ENCODE measurements at regions not wholly inside any gene's neighbourhood (a gene's known extent, or its start where the extent isn't known, plus 50 kb on each side); places are given as distances from the start of the nearest gene placed in this dataset.
"Not testable (repeated sequence)": the region's sequence is repeated elsewhere in the genome, so short reads cannot be mapped to it uniquely, and the experiment has no call there.

DNA sequence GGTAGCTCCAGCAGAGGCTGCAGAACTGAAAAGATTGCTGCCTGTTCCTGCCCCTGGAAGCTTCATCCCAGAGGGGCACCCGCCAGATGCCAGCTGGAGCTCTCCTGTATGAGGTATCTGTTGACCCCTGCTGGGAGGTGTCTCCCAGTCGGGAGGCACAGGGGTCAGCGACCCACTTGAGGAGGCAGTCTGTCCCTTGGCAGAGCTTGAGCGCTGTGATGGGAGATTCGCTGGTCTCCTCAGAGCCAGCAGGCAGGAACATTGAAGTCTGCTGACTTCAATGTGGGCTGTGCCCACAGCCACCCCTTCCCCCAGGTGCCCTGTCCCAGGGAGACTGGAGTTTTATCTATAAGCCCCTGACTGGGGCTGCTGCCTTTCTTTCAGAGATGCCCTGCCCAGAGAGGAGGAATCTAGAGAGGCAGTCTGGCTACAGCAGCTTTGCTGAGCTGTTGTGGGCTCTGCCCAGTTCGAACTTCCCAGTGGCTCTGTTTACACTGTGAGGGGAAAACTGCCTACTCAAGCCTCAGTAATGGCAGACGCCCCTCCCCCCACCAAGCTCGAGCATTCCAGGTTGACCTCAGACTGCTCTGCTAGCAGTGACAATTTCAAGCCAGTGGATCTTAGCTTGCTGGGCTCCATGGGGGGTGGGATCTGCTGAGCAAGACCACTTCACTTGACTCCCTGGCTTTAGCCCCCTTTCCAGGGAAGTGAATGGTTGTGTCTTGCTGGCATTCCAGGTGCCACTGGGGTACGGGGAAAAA lies 622.3 kb upstream of the ACTRT1 start:
- CTCF ChIA-PET, result not testable (repeated sequence)

DNA sequence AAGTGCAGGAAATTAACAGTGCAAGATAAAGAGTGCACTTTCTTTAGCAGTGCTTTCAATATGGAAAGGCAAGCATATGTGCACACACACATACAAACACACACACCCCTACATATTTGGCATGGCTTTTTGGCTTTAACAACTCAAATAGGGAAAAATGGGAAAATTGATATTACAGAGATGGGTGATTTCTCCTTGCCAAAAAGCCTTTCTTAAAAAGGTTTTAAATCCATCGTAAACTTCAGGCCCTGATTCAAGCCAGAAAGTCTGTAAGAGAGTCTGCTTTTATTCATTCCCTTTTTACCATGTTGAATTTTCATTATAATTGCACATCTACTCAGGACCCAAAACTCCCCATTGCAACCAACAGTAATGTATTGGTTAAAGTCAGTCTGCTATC lies 612.0 kb upstream of the ACTRT1 start:
- CTCF ChIA-PET, result no interaction called here
- Mint-ChIP-seq H3K9me3 (no peaks in the 10 kb centered on the region), H3K36me3 (no peaks in the 10 kb centered on the region), H3K4me3 (no peak overlapping the region), H3K4me1 (no peaks in the 10 kb centered on the region), H3K27ac (no peak overlapping the region), H3K27me3 (no peaks in the 10 kb centered on the region)
- DNase-seq, result no peak

More for the DNA sequence above, 622.3 kb upstream of the ACTRT1 start:
- H3K4me1 Mint-ChIP-seq, H3K9me3 Mint-ChIP-seq, H3K27me3 Mint-ChIP-seq, H3K4me3 Mint-ChIP-seq, H3K36me3 Mint-ChIP-seq, H3K27ac Mint-ChIP-seq, DNase-seq: not testable (repeated sequence)

DNA sequence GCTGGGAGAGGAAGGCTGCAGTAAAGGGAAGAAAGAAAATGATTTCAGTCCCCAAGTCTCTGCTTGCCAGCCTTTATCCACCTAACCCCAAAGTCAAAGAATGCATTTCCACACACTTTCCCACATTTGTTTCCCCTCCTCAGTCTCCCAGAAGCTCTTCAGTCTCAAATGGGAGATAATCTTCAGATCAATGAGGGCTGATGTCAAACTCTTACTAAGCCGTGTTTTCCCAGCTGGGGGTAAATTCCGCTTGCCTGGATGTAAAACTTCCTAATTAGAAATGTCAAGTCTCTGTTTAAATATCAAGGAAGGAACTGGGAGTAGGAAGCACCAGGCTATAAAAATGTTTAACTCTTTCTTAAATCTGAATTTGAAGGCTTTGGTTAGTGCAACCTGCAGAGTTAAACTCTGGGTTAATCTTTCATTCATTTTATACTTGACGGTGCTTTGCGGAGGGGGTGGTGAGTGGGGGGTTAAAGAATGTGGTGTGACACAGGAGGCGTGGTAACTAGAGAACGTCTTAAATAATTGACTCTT lies 601.4 kb upstream of the ACTRT1 start:
- H3K27ac Mint-ChIP-seq, result no peak overlapping the region
- no peaks in the 10 kb centered on the region for H3K4me1 Mint-ChIP-seq
- CTCF ChIA-PET, result no interaction called here
- H3K4me3 Mint-ChIP-seq, result no peak overlapping the region
- H3K36me3 Mint-ChIP-seq, result no peaks in the 10 kb centered on the region
- no peaks in the 10 kb centered on the region for H3K27me3 Mint-ChIP-seq
- no peaks in the 10 kb centered on the region for H3K9me3 Mint-ChIP-seq
- DNase-seq, result no peak

DNA sequence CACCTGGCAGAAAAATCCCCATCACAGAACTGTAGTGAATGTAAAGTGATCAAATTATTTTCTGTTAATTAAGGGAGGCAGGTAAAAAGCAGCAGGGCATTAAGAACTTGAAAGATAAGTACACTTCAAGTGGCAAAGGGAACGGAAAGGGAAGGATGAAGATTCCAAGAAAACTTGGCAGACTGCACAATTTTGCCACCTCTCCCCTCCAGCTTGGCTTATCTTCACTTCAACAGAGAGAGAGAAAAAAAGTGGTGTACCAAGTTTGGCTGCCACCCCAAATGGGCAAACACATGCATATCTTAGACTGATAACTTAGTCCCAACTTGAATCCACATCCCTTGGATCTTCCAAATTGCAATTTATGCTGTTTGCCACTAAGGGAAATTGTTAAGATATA lies 598.1 kb upstream of the ACTRT1 start:
- CTCF ChIA-PET, result no interaction called here
- no peaks in the 10 kb centered on the region for H3K4me1 Mint-ChIP-seq
- H3K9me3 Mint-ChIP-seq, result no peaks in the 10 kb centered on the region
- H3K4me3 Mint-ChIP-seq, result no peak overlapping the region
- H3K36me3 Mint-ChIP-seq, result no peaks in the 10 kb centered on the region
- DNase-seq, result no peak
- H3K27ac Mint-ChIP-seq, result no peak overlapping the region
- no peaks in the 10 kb centered on the region for H3K27me3 Mint-ChIP-seq

DNA sequence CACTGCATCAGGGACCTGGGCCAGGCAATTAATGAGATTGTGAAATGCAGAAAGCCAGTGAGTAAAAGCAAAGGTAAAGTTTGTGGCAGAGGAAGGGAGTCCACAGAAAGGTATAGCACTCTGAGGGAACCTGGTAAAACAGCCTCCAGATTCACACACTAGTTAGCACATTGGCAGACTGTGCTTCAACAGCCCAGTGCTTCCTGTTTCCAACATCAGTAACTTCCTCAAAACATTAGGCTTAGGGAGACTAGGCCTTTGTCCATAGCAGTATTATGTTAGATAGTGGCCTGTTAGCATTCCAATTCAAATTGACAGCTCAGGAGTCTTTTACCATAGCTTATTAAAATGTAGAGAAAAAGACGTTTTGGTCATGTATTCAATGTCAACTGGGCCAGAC lies 582.6 kb upstream of the ACTRT1 start:
- no peaks in the 10 kb centered on the region for H3K27me3 Mint-ChIP-seq
- H3K4me3 Mint-ChIP-seq, result no peak overlapping the region
- H3K36me3 Mint-ChIP-seq, result no peaks in the 10 kb centered on the region
- CTCF ChIA-PET, result no interaction called here
- H3K27ac Mint-ChIP-seq, result no peak overlapping the region
- no peaks in the 10 kb centered on the region for H3K9me3 Mint-ChIP-seq
- H3K4me1 Mint-ChIP-seq, result no peaks in the 10 kb centered on the region
- no peak for DNase-seq

DNA sequence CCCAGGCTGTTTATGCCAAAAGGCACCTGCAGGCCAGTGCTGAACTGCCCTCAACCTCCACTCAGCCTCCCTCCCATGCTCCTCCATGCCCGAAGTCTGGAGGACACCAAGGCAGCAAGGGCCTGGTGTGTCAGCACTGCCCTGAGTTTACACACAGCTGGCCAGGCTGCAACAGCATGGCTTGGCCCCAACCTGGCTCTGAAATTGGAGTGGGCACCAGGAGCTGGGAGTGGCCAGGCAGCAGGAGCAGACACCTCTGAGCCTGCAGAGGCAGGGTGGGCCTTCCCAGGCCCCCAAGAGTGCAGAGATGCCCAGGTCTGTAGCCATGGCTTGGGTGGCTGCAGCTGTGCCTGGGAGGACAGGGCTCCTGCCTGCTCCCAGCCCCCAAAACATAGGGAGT lies 571.2 kb upstream of the ACTRT1 start:
- Mint-ChIP-seq H3K9me3 (no peaks in the 10 kb centered on the region), H3K36me3 (no peaks in the 10 kb centered on the region), H3K4me3 (no peak overlapping the region), H3K27me3 (no peaks in the 10 kb centered on the region), H3K4me1 (no peaks in the 10 kb centered on the region), H3K27ac (no peak overlapping the region)
- no peak for DNase-seq
- CTCF ChIA-PET, result no interaction called here

DNA sequence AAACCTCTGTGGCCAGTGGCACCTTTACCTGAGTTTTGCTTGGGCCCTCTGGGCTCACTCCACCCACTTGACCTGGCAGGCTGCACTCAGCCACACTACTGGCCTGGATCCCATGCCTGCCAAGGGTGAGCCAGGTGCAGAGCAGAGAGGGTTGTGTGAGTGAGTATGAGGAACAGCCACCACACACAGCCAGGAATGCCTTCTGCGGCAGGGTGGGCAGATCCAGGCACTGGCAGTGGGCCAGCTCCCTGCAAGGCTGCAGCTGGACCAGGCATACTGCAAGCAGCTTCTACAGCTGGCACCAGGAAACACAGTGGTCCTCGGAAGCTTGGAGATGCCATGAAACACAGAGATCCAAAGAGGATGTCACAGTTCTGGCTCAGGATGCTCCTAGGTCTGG lies 570.1 kb upstream of the ACTRT1 start:
- Mint-ChIP-seq H3K4me1 (no peaks in the 10 kb centered on the region), H3K36me3 (no peaks in the 10 kb centered on the region), H3K4me3 (no peak overlapping the region), H3K27ac (no peak overlapping the region), H3K27me3 (no peaks in the 10 kb centered on the region), H3K9me3 (no peaks in the 10 kb centered on the region)
- CTCF ChIA-PET, result no interaction called here
- no peak for DNase-seq

DNA sequence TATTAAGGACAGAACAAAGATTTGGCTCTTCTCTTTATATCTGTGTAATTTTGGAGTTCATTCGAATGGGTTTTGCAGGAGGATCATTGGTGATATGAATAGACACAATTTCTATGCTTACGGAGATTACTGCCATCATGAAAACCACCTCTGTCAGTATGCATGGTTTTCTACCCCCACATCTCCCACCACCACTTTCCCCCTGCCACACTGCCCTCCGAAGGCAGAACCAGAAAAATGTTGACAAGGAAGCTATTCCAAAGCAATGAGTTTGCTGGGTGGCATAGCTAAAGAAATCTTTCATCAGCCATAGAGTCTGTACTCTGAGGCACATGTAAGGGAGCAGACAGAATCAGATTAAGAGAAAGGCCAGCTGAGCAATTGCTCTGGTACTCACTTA lies 567.3 kb upstream of the ACTRT1 start:
- Mint-ChIP-seq H3K4me1 (no peaks in the 10 kb centered on the region), H3K27ac (no peak overlapping the region), H3K36me3 (no peaks in the 10 kb centered on the region), H3K4me3 (no peak overlapping the region), H3K27me3 (no peaks in the 10 kb centered on the region), H3K9me3 (no peaks in the 10 kb centered on the region)
- CTCF ChIA-PET, result no interaction called here
- no peak for DNase-seq

DNA sequence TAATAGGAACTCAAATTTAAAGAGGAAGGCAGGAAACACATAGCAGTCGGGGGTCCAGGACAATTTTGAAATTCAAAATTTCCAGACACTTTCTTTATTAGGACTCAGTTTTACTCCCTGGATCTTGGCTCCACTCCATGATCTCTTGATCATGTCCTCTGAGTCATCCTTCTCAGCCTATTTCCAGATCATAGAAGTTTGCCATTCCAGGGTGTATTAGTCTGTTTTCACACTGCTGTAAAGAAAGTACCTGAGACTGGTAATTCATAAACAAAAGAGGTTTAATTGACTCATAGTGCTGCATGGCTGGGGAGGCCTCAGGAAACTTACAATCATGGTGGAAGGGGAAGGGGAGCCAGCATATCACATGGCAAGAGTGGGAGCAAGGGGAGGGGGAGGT lies 564.7 kb upstream of the ACTRT1 start:
- Mint-ChIP-seq H3K4me1 (no peaks in the 10 kb centered on the region), H3K27me3 (no peaks in the 10 kb centered on the region), H3K27ac (no peak overlapping the region), H3K9me3 (no peaks in the 10 kb centered on the region), H3K36me3 (no peaks in the 10 kb centered on the region), H3K4me3 (no peak overlapping the region)
- CTCF ChIA-PET, result no interaction called here
- DNase-seq, result no peak

DNA sequence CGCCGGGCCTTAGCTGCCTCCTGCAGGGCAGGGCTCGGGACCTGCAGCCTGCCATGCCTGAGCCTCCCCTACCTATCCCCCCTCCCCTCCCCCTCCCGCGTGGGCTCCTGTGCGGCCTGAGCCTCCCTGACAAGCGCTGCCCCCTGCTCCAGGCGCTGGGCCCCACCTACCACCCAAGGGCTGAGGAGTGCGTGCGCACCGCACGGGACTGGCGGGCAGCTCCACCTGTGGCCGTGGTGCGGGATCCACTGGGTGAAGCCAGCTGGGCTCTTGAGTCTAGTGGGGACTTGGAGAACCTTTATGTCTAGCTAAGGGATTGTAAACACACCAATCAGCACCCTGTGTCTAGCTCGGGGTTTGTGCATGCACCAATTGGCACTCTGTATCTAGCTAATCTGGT lies 554.6 kb upstream of the ACTRT1 start:
- H3K27ac Mint-ChIP-seq, H3K9me3 Mint-ChIP-seq, H3K4me1 Mint-ChIP-seq, DNase-seq, CTCF ChIA-PET, H3K27me3 Mint-ChIP-seq, H3K36me3 Mint-ChIP-seq, H3K4me3 Mint-ChIP-seq: not testable (repeated sequence)

DNA sequence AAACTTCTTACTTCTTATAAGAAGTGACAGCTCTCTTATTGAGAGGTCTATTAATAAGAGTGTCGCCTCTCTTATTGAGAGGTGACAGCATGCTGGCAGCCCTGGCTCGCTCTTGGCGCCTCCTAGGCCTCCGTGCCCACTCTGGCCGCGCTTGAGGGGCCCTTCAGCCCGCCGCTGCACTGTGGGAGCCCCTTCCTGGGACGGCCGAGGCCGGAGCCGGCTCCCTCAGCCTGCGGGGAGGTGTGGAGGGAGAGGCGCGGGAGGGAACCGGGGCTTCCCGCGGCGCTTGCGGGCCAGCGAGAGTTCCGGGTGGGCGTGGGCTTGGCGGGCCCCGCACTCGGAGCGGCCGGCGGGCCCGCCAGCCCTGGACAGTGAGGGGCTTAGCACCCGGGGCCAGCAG lies 554.2 kb upstream of the ACTRT1 start:
- H3K4me1 Mint-ChIP-seq, H3K4me3 Mint-ChIP-seq, H3K9me3 Mint-ChIP-seq, H3K36me3 Mint-ChIP-seq, H3K27me3 Mint-ChIP-seq, H3K27ac Mint-ChIP-seq, DNase-seq, CTCF ChIA-PET: not testable (repeated sequence)

DNA sequence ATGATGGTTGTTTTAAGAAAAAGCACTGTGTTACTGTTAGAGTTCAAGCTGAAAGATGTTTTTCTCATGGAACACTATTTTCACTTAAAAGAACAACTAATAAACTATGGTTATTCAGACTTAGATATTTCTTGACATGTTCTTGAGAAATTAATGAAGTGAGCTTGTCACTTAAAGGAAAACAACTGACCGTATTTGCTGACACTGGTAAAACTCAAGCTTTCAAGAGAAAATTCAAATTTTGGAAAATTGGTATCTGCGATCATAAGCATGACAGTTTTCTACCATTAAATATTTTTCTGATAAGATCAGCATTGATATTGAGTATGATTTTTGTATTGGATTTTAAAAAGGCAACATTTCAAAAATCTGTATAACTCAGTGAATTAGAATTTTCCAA lies 549.5 kb upstream of the ACTRT1 start:
- Mint-ChIP-seq H3K4me3 (no peak overlapping the region), H3K27me3 (no peaks in the 10 kb centered on the region), H3K36me3 (no peaks in the 10 kb centered on the region), H3K27ac (no peak overlapping the region), H3K4me1 (no peaks in the 10 kb centered on the region), H3K9me3 (no peaks in the 10 kb centered on the region)
- CTCF ChIA-PET, result no interaction called here
- DNase-seq, result no peak

DNA sequence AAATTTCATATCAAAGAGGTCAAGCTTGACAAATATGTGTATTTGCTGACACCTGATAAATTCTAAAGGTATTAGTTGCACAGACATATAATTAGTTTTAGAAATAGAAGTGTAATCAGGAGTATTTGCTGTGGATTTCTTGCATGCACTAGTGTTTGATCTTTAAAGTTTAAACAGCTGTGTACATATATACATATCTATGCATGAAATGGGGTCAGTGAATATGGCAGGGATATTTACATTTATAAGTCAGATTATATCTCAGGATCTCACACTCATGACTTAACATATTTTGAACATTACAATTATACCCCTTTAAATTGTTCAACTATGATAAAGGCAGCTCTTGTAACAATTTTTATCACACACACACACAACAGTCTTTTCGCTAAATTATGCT lies 547.4 kb upstream of the ACTRT1 start:
- H3K27ac Mint-ChIP-seq, result no peak overlapping the region
- H3K4me3 Mint-ChIP-seq, result no peak overlapping the region
- H3K9me3 Mint-ChIP-seq, result peaks cover 2% of the 10 kb centered on the region
- H3K4me1 Mint-ChIP-seq, result no peaks in the 10 kb centered on the region
- H3K36me3 Mint-ChIP-seq, result no peaks in the 10 kb centered on the region
- no peaks in the 10 kb centered on the region for H3K27me3 Mint-ChIP-seq
- CTCF ChIA-PET, result no interaction called here
- DNase-seq, result no peak

DNA sequence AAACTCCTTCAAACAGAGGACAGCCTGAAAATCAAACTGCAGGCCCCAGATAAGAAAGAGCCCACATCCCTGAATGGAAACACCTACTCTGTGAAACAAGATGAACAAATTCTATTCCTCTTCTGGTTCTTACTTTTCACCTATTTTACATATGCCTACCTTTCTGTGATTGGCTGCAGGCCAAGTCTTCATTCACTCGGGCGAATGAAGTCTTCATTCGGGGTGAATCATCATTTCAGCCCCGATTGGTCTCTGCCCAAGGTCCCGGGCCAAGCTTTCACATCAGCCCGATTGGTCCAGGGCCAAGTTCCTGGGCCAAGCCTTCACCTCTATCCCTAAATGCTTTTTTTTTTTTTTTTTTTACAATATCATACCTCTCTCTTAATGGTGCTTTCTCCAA lies 529.8 kb upstream of the ACTRT1 start:
- Mint-ChIP-seq H3K4me1 (no peaks in the 10 kb centered on the region), H3K27ac (no peak overlapping the region), H3K36me3 (no peaks in the 10 kb centered on the region), H3K9me3 (no peaks in the 10 kb centered on the region), H3K4me3 (no peak overlapping the region), H3K27me3 (no peaks in the 10 kb centered on the region)
- CTCF ChIA-PET, result no interaction called here
- no peak for DNase-seq

DNA sequence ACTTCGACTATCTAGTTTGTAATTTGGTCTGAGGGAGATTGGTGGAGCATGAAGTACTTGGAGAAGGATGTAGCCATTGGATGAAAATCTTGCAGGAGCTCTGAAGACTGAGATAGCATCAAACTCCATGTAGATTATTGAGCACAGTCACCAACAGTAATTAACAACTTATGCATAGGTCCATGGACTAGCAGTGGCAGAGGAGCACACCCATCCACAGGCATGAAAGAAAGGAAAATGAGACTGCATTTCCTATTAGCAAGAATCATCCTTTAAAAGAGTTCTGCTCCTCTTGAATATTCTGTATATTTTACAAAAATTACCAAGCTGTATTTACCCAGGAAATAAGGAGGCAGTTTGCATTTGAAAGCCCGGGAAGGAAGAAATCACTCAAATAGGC lies 529.4 kb upstream of the ACTRT1 start:
- Mint-ChIP-seq H3K27ac (no peak overlapping the region), H3K4me3 (no peak overlapping the region), H3K4me1 (no peaks in the 10 kb centered on the region), H3K9me3 (no peaks in the 10 kb centered on the region), H3K27me3 (no peaks in the 10 kb centered on the region), H3K36me3 (no peaks in the 10 kb centered on the region)
- DNase-seq, result no peak
- CTCF ChIA-PET, result no interaction called here

DNA sequence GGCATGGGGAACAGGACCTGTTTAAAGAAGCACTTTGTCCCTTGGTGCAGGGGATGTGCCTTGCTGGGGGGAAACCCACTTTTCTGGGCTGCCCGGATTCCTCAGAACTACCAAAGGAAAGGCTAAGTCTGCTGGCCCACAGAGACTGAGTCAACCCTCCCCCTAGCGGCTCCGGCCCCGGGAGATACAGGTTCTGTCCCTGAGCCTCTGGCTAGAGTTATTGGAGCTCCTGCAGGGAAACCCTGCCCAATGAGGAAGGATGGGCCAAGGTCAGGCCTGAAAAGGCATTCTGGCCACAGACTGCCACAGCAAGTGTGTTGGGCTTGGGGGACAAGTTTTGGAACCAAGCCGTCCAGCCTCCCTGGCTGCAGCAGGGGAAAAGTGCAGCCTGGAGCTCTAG lies 490.9 kb upstream of the ACTRT1 start:
- no peaks in the 10 kb centered on the region for H3K4me1 Mint-ChIP-seq
- no peak for DNase-seq
- no peak overlapping the region for H3K27ac Mint-ChIP-seq
- H3K27me3 Mint-ChIP-seq, result no peaks in the 10 kb centered on the region
- H3K36me3 Mint-ChIP-seq, result no peaks in the 10 kb centered on the region
- H3K9me3 Mint-ChIP-seq, result peaks cover 1% of the 10 kb centered on the region
- no peak overlapping the region for H3K4me3 Mint-ChIP-seq
- CTCF ChIA-PET, result no interaction called here

Measured in activated naive CD4-positive, alpha-beta T cell treated with anti-CD3 and anti-CD28 coated beads, Interleukin-2, amount 10 ng/mL, durations not matched to agents 7 days and 5 days (primary cell).